HCT116 (cell line): ENCODE measurements at regions not wholly inside any gene's neighbourhood (a gene's known extent, or its start where the extent isn't known, plus 50 kb on each side); places are given as distances from the start of the nearest gene placed in this dataset.

ENCODE experiments used
- ATAC-seq: fragments of 200-7000 bp; cut with Tn5 transposase; 2 replicates; pipeline ENCODE4 v1.9.1; 2020; ENCODE audit warnings: mild to moderate bottlenecking, moderate library complexity
- BruUV-seq: library from RNA; stranded (reverse); fragments of 400-500 nt; replicated peaks from 2 replicates; lab custom pipeline; 2021; lab: Mats Ljungman, UMichigan
- CTCF ChIA-PET: fragments of 300-600 bp; sonication (Branson Sonifier 250); formaldehyde crosslinking; loops from one replicate; lab custom pipeline; 2021; ENCODE audit warnings: antibody characterized with exemption; lab: Charles Lee
- POLR2A ChIA-PET: fragments of 300-600, 350-600 bp; sonication (Branson Sonifier 250); formaldehyde crosslinking; loops from one replicate; lab custom pipeline; 2021; ENCODE audit warnings: antibody characterized with exemption; lab: Charles Lee
- RAD21 ChIA-PET, 2 experiments: fragments of 300-600 bp; sonication (Branson Sonifier 250); formaldehyde crosslinking; loops; one replicate each; lab custom pipeline; 2023; ENCODE audit warnings: low total read pairs in 2 of 2; ENCODE audit not compliant: uncharacterized antibody in 2 of 2, unreplicated experiment in 2 of 2, low non-redundant PET in 1 of 2; lab: Charles Lee
- DNase-seq: peaks from one replicate; pipeline ENCODE4 v3.0.0-alpha.2; 2010; ENCODE audit warnings: low read depth, low spot score
- H2AFZ ChIP-seq: fragments of 200-600 bp; shearing (Covaris generic), sonication (generic); 2 replicates; pipeline ENCODE4 v1.6.1; 2017; ENCODE audit warnings: low read depth, mixed run types, mixed read lengths, antibody characterized with exemption, low read length; ENCODE audit not compliant: poor library complexity, severe bottlenecking
- H3K27ac ChIP-seq: 2 replicates; pipeline ENCODE4 v1.5.1; 2012; ENCODE audit warnings: low read depth, low read length
- H3K27me3 ChIP-seq: fragments of 200-600 bp; sonication (generic); 2 replicates; pipeline ENCODE4 v1.6.1; 2016; ENCODE audit warnings: mixed run types, low read length, mixed read lengths; ENCODE audit not compliant: insufficient read depth
- H3K36me3 ChIP-seq, 2 experiments: fragments of 200-500 bp in 1 of 2; fragments of 200-600 bp in 1 of 2; sonication (Bioruptor generic) in 1 of 2; sonication (generic) in 1 of 2; 2 replicates each; pipeline versions ENCODE4 v1.5.1 to v1.6.1; 2014 to 2016; ENCODE audit warnings: low read length in 2 of 2, inconsistent platforms in 1 of 2, mixed read lengths in 1 of 2, mixed run types in 1 of 2; ENCODE audit not compliant: insufficient read depth in 2 of 2, control insufficient read depth in 1 of 2
- H3K4me1 ChIP-seq, 2 experiments: fragments of 200-600 bp in 1 of 2; sonication (generic) in 1 of 2; 2 replicates each; pipeline versions ENCODE4 v1.5.1 to v1.6.1; 2012 to 2017; ENCODE audit warnings: low read length in 2 of 2, inconsistent platforms in 1 of 2, mild to moderate bottlenecking in 1 of 2, mixed read lengths in 1 of 2, mixed run types in 1 of 2, moderate library complexity in 1 of 2; ENCODE audit not compliant: insufficient read depth in 2 of 2, control insufficient read depth in 1 of 2
- H3K4me2 ChIP-seq: fragments of 200-600 bp; sonication (generic); 2 replicates; pipeline ENCODE4 v1.6.1; 2017; ENCODE audit warnings: mixed run types, low read length, mixed read lengths
- H3K4me3 ChIP-seq, 2 experiments: fragments of 200-600 bp in 1 of 2; sonication (generic) in 1 of 2; replicated peaks in 1 of 2; 2 replicates each; pipeline ENCODE4 v1.5.1; 2011 to 2016; ENCODE audit warnings: low read length in 2 of 2, control low read depth in 1 of 2, low read depth in 1 of 2, mild to moderate bottlenecking in 1 of 2, mixed read lengths in 1 of 2, mixed run types in 1 of 2
- H3K79me2 ChIP-seq: fragments of 200-600 bp; sonication (generic); 2 replicates; pipeline ENCODE4 v1.6.1; 2017; ENCODE audit warnings: mild to moderate bottlenecking, mixed run types, low read length, moderate library complexity, mixed read lengths; ENCODE audit not compliant: insufficient read depth
- H3K9ac ChIP-seq: fragments of 200-600 bp; sonication (generic); 2 replicates; pipeline ENCODE4 v1.6.1; 2016; ENCODE audit warnings: low read length, mixed read lengths
- H3K9me2 ChIP-seq: fragments of 200-600 bp; sonication (generic), shearing (Covaris generic); 2 replicates; pipeline ENCODE4 v1.6.1; 2017; ENCODE audit warnings: mixed run types, mild to moderate bottlenecking, moderate library complexity; ENCODE audit not compliant: insufficient read depth
- H3K9me3 ChIP-seq, 2 experiments: fragments of 200-500 bp in 1 of 2; fragments of 200-600 bp in 1 of 2; sonication (Bioruptor generic) in 1 of 2; sonication (generic) in 1 of 2; 2 replicates each; pipeline ENCODE4 v1.6.1; 2014 to 2017; ENCODE audit warnings: low read length in 2 of 2, mixed read lengths in 2 of 2, inconsistent platforms in 1 of 2, low read depth in 1 of 2, mild to moderate bottlenecking in 1 of 2, mixed run types in 1 of 2, moderate library complexity in 1 of 2; ENCODE audit not compliant: control insufficient read depth in 1 of 2, insufficient read depth in 1 of 2
- H4K20me1 ChIP-seq: fragments of 200-600 bp; sonication (generic), shearing (Covaris generic); 2 replicates; pipeline ENCODE4 v1.6.1; 2017; ENCODE audit warnings: mixed run types, mild to moderate bottlenecking, moderate library complexity; ENCODE audit not compliant: insufficient read depth
- ATF3 ChIP-seq: IDR thresholded peaks from 2 replicates; pipeline ENCODE4 v1.6.1; 2012
- CBX3 ChIP-seq: IDR thresholded peaks from 2 replicates; pipeline ENCODE4 v1.6.1; 2012; ENCODE audit warnings: low read depth
- CTCF ChIP-seq, 3 experiments: fragments of 200-600 bp in 1 of 3; sonication (generic) in 1 of 3; IDR thresholded peaks in 2 of 3; conservative IDR thresholded peaks in 1 of 3; 2 replicates each; pipeline ENCODE4 v1.5.1; 2012 to 2017; ENCODE audit warnings: low read depth in 2 of 3, low read length in 2 of 3, antibody characterized with exemption in 1 of 3, borderline replicate concordance in 1 of 3, control low read depth in 1 of 3, mild to moderate bottlenecking in 1 of 3, mixed read lengths in 1 of 3, mixed run types in 1 of 3, moderate library complexity in 1 of 3; ENCODE audit not compliant: insufficient read depth in 1 of 3
- EGR1 ChIP-seq: IDR thresholded peaks from 2 replicates; pipeline ENCODE4 v1.6.1; 2012; ENCODE audit warnings: low read depth
- ELF1 ChIP-seq: IDR thresholded peaks from 2 replicates; pipeline ENCODE4 v1.6.1; 2012; ENCODE audit warnings: low read depth, borderline replicate concordance
- EZH2 ChIP-seq: fragments of 200-600 bp; sonication (generic); IDR thresholded peaks from 2 replicates; pipeline ENCODE4 v1.6.1; 2017; ENCODE audit warnings: antibody characterized with exemption, mixed run types
- EZH2phosphoT487 ChIP-seq: fragments of 200-600 bp; IDR thresholded peaks from 2 replicates; pipeline ENCODE4 v1.6.1; 2018; ENCODE audit warnings: antibody characterized with exemption, borderline replicate concordance
- FOSL1 ChIP-seq: IDR thresholded peaks from 2 replicates; pipeline ENCODE4 v1.6.1; 2012; ENCODE audit warnings: low read depth
- MAX ChIP-seq: IDR thresholded peaks from 2 replicates; pipeline ENCODE4 v1.6.1; 2012
- POLR2AphosphoS5 ChIP-seq: IDR thresholded peaks from 2 replicates; pipeline ENCODE4 v1.6.1; 2011; ENCODE audit warnings: mild to moderate bottlenecking, low read depth, low read length, moderate library complexity
- TCF7L2 ChIP-seq: IDR thresholded peaks from 2 replicates; pipeline ENCODE4 v1.7.0; 2011; ENCODE audit warnings: borderline replicate concordance, inconsistent platforms; ENCODE audit not compliant: insufficient read depth, insufficient read length; ENCODE audit errors: extremely low read depth
- YY1 ChIP-seq: IDR thresholded peaks from 2 replicates; pipeline ENCODE4 v1.6.1; 2011; ENCODE audit warnings: low read length, low read depth, moderate library complexity, mild to moderate bottlenecking; ENCODE audit not compliant: insufficient replicate concordance; ENCODE audit errors: extremely low read depth
- ZNF274 ChIP-seq: fragments of 200-500 bp; sonication (Bioruptor generic); IDR thresholded peaks from 2 replicates; pipeline ENCODE4 v1.6.1; 2014; ENCODE audit warnings: mild to moderate bottlenecking, low read depth, low read length, inconsistent platforms
- intact Hi-C: fragments of 100-400 bp; cut with micrococcal nuclease; formaldehyde crosslinking; loops from 2 replicates; pipeline ENCODE4 v1.10.0; 2022
- TF ChIP-seq, protein P1 (sequence below): IDR thresholded peaks from 2 replicates; pipeline ENCODE4 v1.6.1; 2011; ENCODE audit warnings: mild to moderate bottlenecking, low read length, moderate library complexity; ENCODE audit not compliant: insufficient replicate concordance; ENCODE audit errors: extremely low read depth

GRCh38 chr12:87827638-87828264 is 201.4 kb downstream of the C12orf50 start (continued):
- TF ChIP-seq, protein P1, sequence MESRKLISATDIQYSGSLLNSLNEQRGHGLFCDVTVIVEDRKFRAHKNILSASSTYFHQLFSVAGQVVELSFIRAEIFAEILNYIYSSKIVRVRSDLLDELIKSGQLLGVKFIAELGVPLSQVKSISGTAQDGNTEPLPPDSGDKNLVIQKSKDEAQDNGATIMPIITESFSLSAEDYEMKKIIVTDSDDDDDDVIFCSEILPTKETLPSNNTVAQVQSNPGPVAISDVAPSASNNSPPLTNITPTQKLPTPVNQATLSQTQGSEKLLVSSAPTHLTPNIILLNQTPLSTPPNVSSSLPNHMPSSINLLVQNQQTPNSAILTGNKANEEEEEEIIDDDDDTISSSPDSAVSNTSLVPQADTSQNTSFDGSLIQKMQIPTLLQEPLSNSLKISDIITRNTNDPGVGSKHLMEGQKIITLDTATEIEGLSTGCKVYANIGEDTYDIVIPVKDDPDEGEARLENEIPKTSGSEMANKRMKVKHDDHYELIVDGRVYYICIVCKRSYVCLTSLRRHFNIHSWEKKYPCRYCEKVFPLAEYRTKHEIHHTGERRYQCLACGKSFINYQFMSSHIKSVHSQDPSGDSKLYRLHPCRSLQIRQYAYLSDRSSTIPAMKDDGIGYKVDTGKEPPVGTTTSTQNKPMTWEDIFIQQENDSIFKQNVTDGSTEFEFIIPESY, result no peak

- no peak for TF ChIP-seq EZH2phosphoT487
- TF ChIP-seq ZNF274, result no peak
- no peak for TF ChIP-seq EZH2
- TF ChIP-seq CTCF (IDR thresholded peaks at IDR 0.05 in 2 of 3, conservative IDR thresholded peaks at IDR 0.05 in 1 of 3; ENCODE audit: borderline replicate concordance in 1 of 3, insufficient read depth in 1 of 3, low read depth in 2 of 3, low read length in 2 of 3), result no peak
- TF ChIP-seq YY1, result no peak
- TF ChIP-seq CBX3, result no peak
- no peak for TF ChIP-seq EGR1
- no peak for TF ChIP-seq ATF3
- no peak for TF ChIP-seq TCF7L2
- no peak for TF ChIP-seq FOSL1
- TF ChIP-seq ELF1, result no peak
- no peak for TF ChIP-seq POLR2AphosphoS5
- TF ChIP-seq MAX, result no peak
- TF ChIP-seq, protein P1, result no peak
- TF ChIP-seq, all 23 proteins: peak for 0
- ChIA-PET CTCF (no interaction called here), POLR2A (no interaction called here), RAD21 (no interaction called here)
- BruUV-seq, result no TSS peak
- Histone ChIP-seq H3K9me3 (no peaks in the 10 kb centered on the region), H3K4me1 (peaks cover 7 to 21% of the 10 kb centered on the region in 2 experiments; a peak in 3 of 4 replicates), H2AFZ (no peak overlapping the region), H3K9me2 (no peaks in the 10 kb centered on the region), H4K20me1 (no peaks in the 10 kb centered on the region), H3K79me2 (no peaks in the 10 kb centered on the region), H3K4me2 (no peak overlapping the region), H3K27me3 (no peaks in the 10 kb centered on the region), H3K27ac (no peak overlapping the region), H3K36me3 (no peaks in the 10 kb centered on the region), H3K4me3 (no peak overlapping the region), H3K9ac (no peak overlapping the region)
- intact Hi-C loops, result no loop called here
- no peak for DNase-seq
- no peak for ATAC-seq
These were observed 206.3 kb downstream of the C12orf50 start for GRCh38 chr12:87822923-87823322.
